NCI-H1436 treated with DMSO at 0.1 percent for 48 hours (cell line): ENCODE measurements at regions not wholly inside any gene's neighbourhood (a gene's known extent, or its start where the extent isn't known, plus 50 kb on each side); places are given as distances from the start of the nearest gene placed in this dataset.

Experiments used
- DNase-seq: peaks from one replicate; lab custom pipeline; 2025; lab: John Stamatoyannopoulos, UW

GRCh38 chr12:118850244-118850825, 131.0 kb upstream of the SRRM4 start:
- DNase-seq = no peak

- no peak for DNase-seq
Observed at GRCh38 chr12:118851891-118852290, 129.4 kb upstream of the SRRM4 start.

GRCh38 chr12:118853634-118854033, 127.7 kb upstream of the SRRM4 start:
- no peak for DNase-seq

GRCh38 chr12:118855858-118856257, 125.5 kb upstream of the SRRM4 start:
- DNase-seq = no peak

DNA sequence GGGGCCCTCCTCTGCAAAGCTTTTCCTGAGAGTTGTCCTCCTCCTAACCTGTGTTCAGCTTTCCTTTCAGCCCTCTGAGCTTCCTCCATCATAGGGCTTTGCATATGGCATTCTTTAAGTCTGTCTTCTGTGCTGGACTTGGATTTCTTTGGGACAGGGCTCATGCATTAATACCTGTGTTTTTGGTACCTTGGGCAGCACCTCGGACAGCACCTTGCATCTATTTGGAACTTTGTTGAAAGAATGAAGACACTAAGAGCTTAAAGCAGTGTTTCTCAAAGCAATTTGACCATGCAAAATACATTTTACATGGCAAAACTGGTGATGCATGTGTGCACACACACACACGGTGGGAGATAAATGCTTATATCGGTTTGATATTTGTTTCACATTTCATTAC, 115.0 kb upstream of the SRRM4 start:
- DNase-seq = no peak

DNA sequence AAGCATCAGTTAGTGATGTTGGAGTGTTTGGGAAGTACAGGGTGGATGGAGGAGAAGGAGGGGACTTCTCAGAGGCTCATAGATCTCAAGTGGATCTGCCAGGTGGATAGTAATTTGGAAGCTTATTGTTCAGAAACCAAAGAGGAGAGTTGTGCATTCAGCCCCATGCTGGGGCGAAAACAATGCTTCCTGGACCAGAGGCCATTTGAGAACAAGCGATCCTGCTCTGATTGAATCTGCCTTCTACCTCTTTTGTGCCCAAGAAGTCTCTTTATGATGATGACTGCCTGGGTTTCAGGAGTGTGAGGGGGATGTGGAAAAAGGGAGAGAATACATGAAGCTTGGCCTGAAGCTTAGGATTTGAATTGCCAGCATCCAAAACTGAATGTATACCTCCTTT, 110.8 kb upstream of the SRRM4 start:
- no peak for DNase-seq

- no peak for DNase-seq
Observed at GRCh38 chr12:118874698-118875548, 106.4 kb upstream of the SRRM4 start.

DNA sequence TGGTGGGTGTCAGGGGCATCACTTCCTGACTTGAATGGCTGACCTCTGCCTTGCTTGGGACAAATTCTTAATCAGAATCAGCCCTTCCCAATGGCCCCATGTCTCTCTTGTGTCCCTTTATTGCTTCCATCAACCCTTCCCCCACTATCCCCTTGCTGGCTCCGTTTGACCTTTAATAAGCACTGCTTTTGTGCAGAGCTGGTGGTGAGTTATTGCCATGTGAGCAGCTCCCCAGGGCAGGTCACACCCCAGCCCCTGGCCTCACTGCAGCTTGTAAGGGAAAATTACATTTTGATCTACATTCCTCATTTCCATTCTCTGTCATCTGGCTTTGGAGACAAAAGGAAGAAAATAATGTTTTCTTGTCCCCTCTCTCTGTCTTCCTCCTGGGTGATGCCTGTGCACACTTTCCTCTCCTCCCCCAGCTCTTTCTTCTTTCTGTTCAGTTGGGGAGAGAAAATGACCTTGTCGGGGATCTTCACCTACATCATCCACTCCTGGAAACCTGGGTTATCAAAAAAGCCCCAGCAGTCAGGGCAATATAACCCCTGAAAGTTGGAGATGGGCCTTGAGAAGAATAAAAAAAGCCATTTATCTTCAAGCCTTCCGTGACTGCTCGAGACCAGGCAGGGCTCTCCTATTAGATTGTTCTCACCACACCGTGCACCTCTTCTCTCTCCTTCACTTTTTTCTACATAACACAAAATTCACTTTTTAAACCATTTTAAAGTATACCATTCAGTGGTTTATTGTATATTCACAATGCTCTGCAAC, 100.4 kb upstream of the SRRM4 start:
- no peak for DNase-seq

DNA sequence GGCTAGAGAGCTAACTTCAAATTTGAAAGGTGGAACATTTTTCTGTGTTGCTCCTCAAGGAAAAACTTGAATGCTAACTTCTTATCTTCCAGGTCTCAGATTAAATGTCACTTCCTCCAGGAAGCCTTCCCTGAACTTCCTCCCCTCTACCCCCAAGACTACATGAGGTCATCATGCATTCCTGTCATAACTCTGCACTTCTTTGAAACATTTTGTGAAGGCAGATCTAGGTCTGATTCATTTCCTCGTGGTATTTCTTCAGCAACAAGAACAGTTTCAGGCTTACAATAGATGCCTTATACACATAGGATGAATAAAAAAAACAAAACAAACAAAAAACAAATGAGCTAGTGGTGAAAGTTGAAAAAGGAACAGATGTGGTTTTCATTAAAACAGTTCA, 97.1 kb upstream of the SRRM4 start:
- no peak for DNase-seq

GRCh38 chr12:118900993-118901392, 80.3 kb upstream of the SRRM4 start:
- DNase-seq = no peak

- DNase-seq = no peak
Observed at GRCh38 chr12:118908811-118909210, 72.5 kb upstream of the SRRM4 start.

DNA sequence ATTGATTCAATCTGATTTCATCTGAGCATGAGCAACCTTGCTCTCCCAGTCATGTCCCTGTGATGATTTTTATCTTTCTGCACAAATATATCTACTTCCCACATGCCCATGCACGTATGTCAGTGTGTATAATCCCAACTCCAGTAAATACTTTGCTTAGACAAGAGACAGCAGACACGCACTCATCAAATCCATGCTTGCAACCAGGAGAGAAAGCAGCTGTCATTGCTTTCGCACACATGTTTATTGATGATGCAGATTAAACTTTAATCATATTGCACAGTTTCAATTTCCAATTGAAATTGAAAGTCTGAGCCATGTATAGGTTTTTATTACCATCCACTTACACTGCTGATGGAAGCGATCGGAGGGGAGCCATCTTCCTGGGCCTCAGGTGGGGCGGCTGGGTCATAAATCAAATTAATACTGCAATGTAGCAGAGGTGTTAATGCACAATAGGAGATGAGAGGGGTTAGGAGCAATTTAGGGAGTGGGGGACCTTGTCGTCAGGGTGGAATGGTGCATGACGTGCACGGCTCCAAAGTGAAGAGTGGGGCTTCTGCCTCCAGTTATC, 68.6 kb upstream of the SRRM4 start:
- DNase-seq = no peak

- no peak for DNase-seq
Observed at GRCh38 chr12:118921761-118922160, 59.6 kb upstream of the SRRM4 start.

GRCh38 chr12:118922405-118922804, 58.9 kb upstream of the SRRM4 start:
- no peak for DNase-seq

DNA sequence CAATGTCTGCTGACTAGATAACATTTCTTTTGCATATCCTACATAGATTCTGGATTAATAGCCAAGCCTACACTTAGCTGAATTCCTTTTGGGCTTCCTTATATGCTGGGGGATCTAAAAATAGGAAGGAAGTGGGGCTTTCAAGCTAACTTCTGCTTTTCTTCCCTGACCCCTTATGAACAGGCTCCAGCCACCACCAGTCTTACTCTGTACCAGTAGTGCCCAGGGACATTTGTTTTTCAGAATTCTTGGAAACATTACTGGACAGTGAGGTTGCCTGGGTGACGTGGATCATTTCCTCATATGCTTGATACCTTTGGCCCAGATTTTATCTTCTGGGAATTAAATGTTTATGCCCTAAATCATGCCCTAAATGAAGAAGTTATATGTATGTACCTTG, 55.9 kb upstream of the SRRM4 start:
- DNase-seq = no peak

DNA sequence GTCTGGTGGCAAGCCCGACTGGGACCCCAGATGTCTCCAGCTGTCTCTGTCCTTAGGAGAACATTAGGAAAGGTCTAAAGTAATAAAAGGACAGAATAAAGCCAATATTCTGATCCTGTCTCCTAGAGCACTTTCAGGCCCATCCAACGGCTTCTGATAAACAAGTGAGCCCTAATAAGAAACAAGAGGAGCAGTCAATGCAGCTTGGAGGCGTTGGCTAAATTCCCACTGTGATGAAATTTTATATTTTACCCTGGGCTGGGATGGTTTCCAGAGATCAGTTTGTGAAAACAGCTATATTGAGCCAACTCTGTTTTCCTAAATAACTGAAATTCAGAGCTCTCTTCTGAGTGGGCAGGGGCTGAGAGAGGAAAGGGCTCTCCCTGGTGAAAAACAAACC, 55.5 kb upstream of the SRRM4 start:
- no peak for DNase-seq
